Glomerular visceral epithelial cell (primary cell): ENCODE measurements at regions not wholly inside any gene's neighbourhood (a gene's known extent, or its start where the extent isn't known, plus 50 kb on each side); places are given as distances from the start of the nearest gene placed in this dataset.
"Not testable (repeated sequence)": the region's sequence is repeated elsewhere in the genome, so short reads cannot be mapped to it uniquely, and the experiment has no call there.

Experiments
- DNase-seq: peaks from one replicate; pipeline ENCODE4 v3.0.0-alpha.2; 2016; ENCODE audit errors: extremely low spot score

GRCh38 chr12:27863839-27864238 lies 83.8 kb upstream of the MANSC4 start:
- DNase-seq: no peak

GRCh38 chr12:27861428-27862167 lies 81.6 kb upstream of the MANSC4 start:
- DNase-seq: no peak

- no peak for DNase-seq
These were observed 79.6 kb upstream of the MANSC4 start for GRCh38 chr12:27859648-27860047.

- not testable (repeated sequence) for DNase-seq
These were observed 77.0 kb upstream of the MANSC4 start for GRCh38 chr12:27857006-27857405.

GRCh38 chr12:27852742-27853141 lies 72.7 kb upstream of the MANSC4 start:
- no peak for DNase-seq
